ENCODE measurements at regions not wholly inside any gene's neighbourhood (a gene's known extent, or its start where the extent isn't known, plus 50 kb on each side); places are given as distances from the start of the nearest gene placed in this dataset.
A peak's percentile ranks its signal among the peaks of the same experiment; 100 is the strongest.

DNA sequence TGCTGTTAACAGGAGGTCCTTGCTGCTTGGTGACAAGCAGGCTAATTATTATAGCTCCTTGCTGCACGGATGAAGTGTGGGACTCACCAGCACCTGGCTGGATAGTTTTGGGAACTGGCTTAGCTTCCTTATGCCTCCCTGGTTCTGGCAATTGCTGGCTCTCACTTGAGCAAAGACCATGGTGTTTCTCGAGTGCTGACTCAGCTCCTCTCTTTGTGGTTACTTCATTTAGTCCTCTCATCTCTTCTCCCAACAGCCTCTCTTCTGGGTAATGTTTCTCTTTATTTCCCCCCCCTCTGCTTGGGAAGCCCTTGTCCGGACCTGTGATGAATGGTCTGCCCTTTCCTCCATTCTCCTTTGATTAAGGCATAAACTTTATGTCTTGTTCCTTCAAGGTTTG lies 100.4 kb downstream of the CBLL2 start:
- no peak overlapping the region for H3K27ac Mint-ChIP-seq
- no peaks in the 10 kb centered on the region for H3K9me3 Mint-ChIP-seq
- no peaks in the 10 kb centered on the region for H3K36me3 Mint-ChIP-seq
- H3K4me1 Mint-ChIP-seq: no peaks in the 10 kb centered on the region
- H3K27me3 Mint-ChIP-seq: no peaks in the 10 kb centered on the region
- no peak overlapping the region for H3K4me3 Mint-ChIP-seq

DNA sequence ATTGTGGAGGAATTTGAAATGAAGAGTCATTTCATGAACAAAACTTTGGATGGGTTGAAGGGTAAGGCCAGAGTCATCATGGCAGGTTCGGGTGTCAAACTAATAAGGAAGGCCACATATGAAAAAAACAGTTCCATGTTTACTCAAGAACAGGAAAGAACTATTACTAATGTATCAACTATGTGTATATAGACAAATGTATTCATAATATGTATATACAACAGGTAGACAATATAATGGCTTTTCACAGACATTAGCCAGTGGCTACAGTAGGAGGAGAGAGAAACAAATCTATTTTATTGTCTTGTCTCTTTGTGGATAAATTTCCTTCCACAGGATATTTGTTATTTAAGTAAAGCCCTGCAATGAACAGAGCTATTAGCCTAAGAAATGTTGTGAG lies 101.1 kb downstream of the CBLL2 start:
- Mint-ChIP-seq H3K27me3 (no peaks in the 10 kb centered on the region), H3K36me3 (no peaks in the 10 kb centered on the region), H3K9me3 (no peaks in the 10 kb centered on the region), H3K4me3 (no peak overlapping the region), H3K4me1 (no peaks in the 10 kb centered on the region), H3K27ac (no peak overlapping the region)

DNA sequence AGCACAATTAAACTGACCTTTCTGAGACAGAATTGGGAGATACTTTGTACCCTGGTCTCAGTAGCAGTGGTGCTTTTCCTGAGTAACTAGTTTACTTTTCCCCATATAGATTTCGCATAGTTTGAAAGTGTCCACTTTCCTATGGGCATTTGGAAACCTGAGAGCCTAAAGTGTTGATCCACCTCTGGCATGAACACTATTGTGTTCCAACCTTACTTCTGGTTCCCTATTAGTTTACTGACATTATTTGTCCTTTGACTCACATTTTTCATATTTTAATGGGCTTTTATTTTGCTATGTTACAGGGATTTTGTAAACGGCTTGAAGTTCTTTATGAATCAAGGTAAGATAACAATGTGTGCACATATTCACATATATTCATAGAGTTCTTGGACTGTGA lies 103.7 kb downstream of the CBLL2 start:
- H3K36me3 Mint-ChIP-seq: no peaks in the 10 kb centered on the region
- no peak overlapping the region for H3K27ac Mint-ChIP-seq
- no peak overlapping the region for H3K4me3 Mint-ChIP-seq
- no peaks in the 10 kb centered on the region for H3K4me1 Mint-ChIP-seq
- no peaks in the 10 kb centered on the region for H3K9me3 Mint-ChIP-seq
- no peaks in the 10 kb centered on the region for H3K27me3 Mint-ChIP-seq

DNA sequence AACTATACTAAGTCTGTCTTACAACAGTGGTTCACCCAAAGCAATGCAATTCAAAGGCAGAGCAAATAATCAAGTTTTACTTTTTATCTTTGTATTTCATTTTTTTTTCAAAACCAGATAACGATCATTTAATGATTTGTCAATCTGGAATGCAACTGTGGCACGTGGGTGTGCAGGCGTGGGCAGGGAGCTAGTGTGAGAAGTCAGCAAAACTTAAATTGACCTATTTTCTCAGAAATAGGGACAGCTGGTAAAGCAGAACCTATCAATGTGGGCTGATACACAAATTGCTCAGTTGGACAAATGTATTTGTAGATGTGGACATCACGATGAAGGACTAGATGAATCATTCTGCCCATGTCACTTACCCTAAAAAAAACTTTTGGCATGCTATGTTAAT lies 105.6 kb downstream of the CBLL2 start:
- Mint-ChIP-seq H3K4me1 (no peaks in the 10 kb centered on the region), H3K27ac (no peak overlapping the region), H3K27me3 (no peaks in the 10 kb centered on the region), H3K9me3 (peaks cover 0 to 2% (median 0%) of the 10 kb centered on the region in 3 donors), H3K4me3 (no peak overlapping the region), H3K36me3 (no peaks in the 10 kb centered on the region)

DNA sequence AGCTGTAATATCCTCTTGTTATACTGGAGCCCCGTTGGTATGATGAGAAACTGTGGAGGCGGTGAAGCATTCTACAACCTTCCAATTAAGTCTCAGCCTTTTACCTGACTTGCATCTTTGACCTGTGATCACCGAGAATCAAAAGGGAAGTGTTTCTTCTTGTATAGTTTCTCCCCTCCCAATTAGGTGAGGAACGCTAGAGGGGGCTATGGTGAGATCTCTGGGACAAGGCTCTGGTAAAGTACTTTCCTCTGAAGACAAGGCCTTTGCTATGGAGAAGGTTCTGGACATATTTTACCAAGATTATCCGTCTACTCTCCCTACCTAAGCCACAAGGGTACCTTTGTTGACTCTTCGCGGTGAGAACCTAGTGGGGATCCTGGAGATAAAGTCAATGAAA lies 111.3 kb downstream of the CBLL2 start:
- Mint-ChIP-seq H3K4me3 (no peak overlapping the region), H3K4me1 (no peaks in the 10 kb centered on the region), H3K27me3 (no peaks in the 10 kb centered on the region), H3K36me3 (no peaks in the 10 kb centered on the region), H3K27ac (no peak overlapping the region), H3K9me3 (peaks cover 0 to 3% (median 0%) of the 10 kb centered on the region in 3 donors)

DNA sequence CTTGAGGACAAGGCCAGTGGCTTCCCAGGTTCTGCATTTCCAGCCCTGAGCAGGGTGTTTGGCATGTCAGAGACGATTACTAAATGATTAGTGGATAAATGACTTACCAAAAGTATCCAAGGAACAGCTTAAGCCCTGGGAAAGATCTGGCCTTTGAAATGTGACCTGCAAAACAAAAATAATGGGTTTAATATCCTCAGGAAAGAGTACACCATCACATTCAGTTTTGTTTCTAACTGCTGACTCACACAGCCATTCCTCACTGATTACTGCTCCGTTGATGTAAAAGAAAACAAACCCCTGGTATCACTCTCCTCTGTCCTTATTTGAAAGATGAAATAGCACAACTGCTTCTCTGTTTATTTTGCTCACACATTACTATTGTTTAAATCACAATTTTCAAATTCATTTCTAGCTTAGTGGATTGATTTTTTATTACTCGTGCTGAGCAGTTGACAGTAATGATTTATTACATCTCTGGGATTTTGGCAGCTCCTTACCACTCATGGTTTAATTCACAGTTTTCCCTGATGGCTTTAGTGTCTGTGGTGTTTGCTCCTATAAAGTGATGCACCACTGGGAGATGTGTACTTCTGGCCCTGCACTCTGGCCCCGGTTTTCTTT lies 117.0 kb downstream of the CBLL2 start:
- no peak overlapping the region for H3K27ac Mint-ChIP-seq
- H3K4me3 Mint-ChIP-seq: no peak overlapping the region
- H3K4me1 Mint-ChIP-seq: no peaks in the 10 kb centered on the region
- H3K9me3 Mint-ChIP-seq: no peaks in the 10 kb centered on the region
- no peaks in the 10 kb centered on the region for H3K27me3 Mint-ChIP-seq
- no peaks in the 10 kb centered on the region for H3K36me3 Mint-ChIP-seq

DNA sequence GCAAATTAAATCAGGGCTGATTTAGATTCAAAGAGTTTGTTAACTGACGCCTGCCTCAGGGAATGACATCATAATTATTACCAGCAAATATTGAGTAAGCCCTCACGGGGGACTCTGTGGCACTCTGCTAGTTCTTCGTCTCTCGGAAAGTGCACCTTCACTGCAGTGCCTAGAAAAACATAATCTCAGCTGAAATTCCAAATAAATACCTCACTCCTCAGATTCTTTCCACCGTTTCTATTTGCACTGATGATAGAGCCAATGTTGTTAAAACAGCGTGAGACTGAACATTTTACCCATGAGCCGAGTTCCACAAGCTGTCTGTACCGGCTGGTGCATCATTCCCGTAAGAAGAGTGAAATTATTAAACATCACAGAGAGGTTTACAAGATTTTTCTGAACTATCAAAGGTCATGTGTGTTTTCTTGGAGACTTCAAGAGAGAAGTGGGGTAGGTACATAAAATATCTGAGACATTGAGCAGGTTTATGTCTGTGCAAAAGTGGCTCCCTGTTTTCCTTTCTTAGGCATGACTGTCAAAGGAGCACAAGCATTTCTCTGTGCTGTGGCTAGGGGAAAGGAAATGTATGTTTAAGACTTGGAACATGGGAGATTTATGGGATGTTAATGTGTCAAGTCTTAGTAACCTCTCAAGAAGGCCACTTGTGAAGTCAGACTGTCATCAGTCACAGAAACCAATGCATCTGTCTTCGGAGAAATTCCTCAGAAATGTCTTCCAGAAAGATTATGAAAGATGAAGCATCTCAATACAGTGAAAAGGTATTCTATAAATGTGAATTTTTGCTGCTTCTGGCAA lies 119.6 kb downstream of the CBLL2 start:
- Mint-ChIP-seq H3K4me3 (no peak overlapping the region), H3K9me3 (no peaks in the 10 kb centered on the region), H3K36me3 (no peaks in the 10 kb centered on the region), H3K4me1 (no peaks in the 10 kb centered on the region), H3K27ac (no peak overlapping the region), H3K27me3 (no peaks in the 10 kb centered on the region)

DNA sequence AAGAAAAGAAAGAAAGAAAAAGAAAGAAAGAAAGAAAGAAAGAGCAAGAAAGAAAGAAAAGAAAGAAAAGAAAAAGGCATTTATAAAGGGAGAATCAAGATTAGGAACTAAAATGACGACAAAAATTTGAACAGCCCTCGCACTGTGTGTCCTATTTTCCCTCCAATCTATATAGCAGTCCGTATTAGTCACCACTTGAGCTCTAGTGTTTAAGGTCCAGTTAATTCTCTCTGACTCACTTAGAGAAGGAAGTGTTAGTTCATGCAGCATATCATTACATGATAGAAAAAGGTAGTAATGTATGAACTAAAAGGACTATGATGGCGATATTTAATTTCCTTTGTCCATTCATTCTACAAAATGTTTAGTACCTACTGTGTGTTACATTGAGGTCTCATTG lies 122.7 kb downstream of the CBLL2 start:
- H3K36me3 Mint-ChIP-seq: no peaks in the 10 kb centered on the region
- H3K27me3 Mint-ChIP-seq: no peaks in the 10 kb centered on the region
- no peak overlapping the region for H3K4me3 Mint-ChIP-seq
- no peak overlapping the region for H3K27ac Mint-ChIP-seq
- H3K4me1 Mint-ChIP-seq: no peaks in the 10 kb centered on the region
- peaks cover 0 to 1% (median 0%) of the 10 kb centered on the region in 3 donors for H3K9me3 Mint-ChIP-seq

DNA sequence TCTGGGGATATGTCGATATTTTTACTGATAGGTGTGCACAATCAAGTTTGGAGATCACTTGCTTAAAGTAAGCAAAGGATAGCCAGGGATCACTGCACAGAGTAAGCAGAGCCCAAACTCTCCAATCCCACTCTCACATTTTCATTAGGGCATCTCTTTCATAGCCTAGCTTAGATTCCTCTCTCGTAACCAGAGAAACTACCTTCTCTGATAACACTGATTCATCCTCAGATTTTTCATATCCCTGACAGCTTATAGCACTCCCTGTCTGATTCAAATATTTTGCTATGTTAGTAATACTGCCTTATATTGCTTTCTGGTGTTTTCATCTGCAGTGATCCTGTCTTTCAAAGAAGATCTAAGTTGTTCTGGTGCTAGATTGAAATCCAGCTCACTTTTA lies 123.7 kb downstream of the CBLL2 start:
- Mint-ChIP-seq H3K36me3 (no peaks in the 10 kb centered on the region), H3K9me3 (peaks cover 0 to 1% (median 0%) of the 10 kb centered on the region in 3 donors), H3K27me3 (no peaks in the 10 kb centered on the region), H3K27ac (no peak overlapping the region), H3K4me1 (no peaks in the 10 kb centered on the region), H3K4me3 (no peak overlapping the region)

DNA sequence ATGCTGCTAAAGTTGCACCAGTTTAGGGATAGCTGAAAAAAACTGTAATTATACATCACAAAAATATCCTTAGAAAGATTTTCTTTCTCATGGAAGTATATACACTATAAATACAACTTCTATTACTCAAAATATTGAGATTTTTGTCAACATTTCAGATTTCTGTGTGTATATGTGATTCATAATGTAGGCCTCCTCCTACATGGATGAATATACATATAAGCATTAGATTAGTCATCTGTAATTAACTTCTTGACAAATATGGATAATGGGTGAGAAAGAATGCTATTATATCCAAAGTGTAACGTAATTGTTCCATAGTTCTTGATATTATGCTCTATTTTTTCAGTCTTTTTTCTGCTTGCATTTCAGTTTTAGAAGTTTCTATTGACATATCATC lies 124.9 kb downstream of the CBLL2 start:
- Mint-ChIP-seq H3K27me3 (no peaks in the 10 kb centered on the region), H3K36me3 (no peaks in the 10 kb centered on the region), H3K9me3 (peaks cover under 1 to 3% (median under 1%) of the 10 kb centered on the region in 3 donors), H3K27ac (no peak overlapping the region), H3K4me1 (no peaks in the 10 kb centered on the region), H3K4me3 (no peak overlapping the region)

DNA sequence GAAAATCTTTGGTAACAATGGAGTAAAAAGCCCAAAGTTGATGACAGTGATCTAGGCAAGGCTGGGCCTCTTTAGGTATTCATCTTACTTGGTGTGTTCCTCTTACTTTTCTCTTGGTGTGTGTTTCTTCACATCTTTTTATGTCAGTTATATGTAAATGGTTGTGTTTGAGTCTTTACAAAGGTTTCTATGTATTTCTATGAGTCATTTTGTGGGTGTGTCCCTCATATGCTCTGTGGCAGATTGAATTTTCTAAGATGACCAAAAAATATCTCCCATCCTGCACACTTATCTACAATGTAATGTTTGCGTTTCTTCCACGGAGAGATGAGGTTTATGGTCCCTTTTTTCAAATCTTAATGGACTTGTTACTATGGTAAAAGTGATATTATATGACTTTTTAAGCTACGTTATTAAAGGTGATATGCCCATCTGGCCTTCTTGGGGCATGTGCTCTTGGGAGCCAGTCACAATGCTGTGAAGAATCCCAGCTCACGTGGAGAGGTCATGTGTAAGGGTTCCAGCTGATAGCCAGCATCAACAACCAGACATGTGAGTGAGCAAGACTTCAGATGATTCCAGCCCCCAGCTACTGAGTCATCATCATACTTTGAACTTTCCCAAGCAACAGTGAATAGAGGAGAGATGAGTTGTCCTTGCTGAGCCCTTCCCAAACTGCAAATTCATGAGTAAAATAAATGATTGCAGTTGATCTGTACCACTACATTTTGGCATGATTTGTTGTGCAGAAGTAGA lies 126.9 kb downstream of the CBLL2 start:
- Mint-ChIP-seq H3K4me3 (no peak overlapping the region), H3K4me1 (peaks cover 0 to 1% (median 0%) of the 10 kb centered on the region in 3 donors), H3K27ac (peak overlapping the region in 1 of 3 donors; percentile 34), H3K27me3 (no peaks in the 10 kb centered on the region), H3K9me3 (peaks cover 3% of the 10 kb centered on the region in 3 donors), H3K36me3 (no peaks in the 10 kb centered on the region)

DNA sequence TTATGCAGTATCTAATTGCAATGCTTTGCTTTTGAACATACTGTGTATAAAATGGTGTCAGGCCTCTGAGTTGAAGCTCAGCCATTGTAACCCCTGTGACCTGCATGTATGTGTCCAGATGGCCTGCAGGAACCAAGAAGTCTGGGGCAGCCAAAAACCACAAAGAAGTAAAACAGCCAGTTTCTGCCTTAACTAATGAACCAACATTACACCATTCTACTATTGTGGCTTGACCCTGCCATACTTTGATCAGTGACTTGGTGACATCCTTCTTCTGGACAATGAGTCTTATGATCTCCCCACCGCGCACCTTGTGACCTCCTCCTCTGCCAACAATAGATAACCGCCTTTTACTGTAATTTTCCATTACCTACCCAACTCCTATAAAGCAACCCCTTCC lies 131.6 kb downstream of the CBLL2 start:
- Mint-ChIP-seq H3K36me3 (no peaks in the 10 kb centered on the region), H3K27ac (no peak overlapping the region), H3K27me3 (no peaks in the 10 kb centered on the region), H3K4me1 (peaks cover 0 to 2% (median 0%) of the 10 kb centered on the region in 3 donors), H3K9me3 (peaks cover 1 to 5% (median 3%) of the 10 kb centered on the region in 3 donors), H3K4me3 (no peak overlapping the region)

DNA sequence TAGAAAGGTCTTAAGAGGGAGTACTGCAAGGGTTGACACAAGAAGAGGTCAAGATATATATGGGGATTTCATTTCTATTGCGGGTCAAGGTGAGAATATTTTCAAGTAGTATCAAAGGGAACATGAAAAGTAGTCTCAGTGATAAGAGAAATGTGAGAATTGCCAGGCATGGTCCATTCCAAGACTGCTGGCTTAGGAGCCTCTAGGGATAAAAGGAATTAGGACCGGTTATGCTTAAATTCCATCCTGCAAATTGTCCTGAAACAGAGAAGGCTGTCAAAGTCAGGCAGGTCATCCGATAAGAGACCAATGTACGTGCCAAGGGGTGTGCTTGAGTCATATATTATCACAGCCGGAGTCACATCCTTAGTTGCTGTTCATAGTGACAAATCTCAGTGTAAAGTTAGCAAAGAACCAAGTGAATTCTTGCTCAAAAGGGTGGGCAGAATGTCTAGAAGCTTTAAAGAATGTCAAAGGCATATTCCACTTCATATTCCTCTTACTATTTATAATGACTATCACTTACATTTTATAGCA lies 133.6 kb downstream of the CBLL2 start:
- peaks cover 1 to 5% (median 3%) of the 10 kb centered on the region in 3 donors for H3K9me3 Mint-ChIP-seq
- H3K4me3 Mint-ChIP-seq: no peak overlapping the region
- no peak overlapping the region for H3K27ac Mint-ChIP-seq
- H3K36me3 Mint-ChIP-seq: no peaks in the 10 kb centered on the region
- no peaks in the 10 kb centered on the region for H3K27me3 Mint-ChIP-seq
- H3K4me1 Mint-ChIP-seq: peaks cover 0 to 2% (median 0%) of the 10 kb centered on the region in 3 donors

DNA sequence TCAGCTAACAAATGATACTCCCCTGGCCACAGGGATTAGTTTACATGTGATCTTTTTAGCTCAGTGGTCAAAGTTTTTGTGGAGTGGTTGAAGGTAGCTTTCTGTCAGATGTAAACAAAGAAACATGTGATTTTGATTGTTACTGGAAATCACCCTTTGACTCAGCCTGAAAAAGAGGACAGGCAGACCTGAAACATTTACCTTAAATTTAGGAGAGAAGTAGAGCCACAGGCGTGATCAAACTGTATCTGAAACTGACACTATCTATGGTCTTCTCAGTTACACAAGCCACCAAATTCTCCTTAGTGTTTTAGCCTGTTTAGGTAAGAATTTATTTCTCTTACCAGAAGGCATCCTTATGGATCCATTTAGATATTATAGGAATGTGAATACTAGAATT lies 136.7 kb downstream of the CBLL2 start:
- Mint-ChIP-seq H3K4me3 (no peak overlapping the region), H3K36me3 (no peaks in the 10 kb centered on the region), H3K27ac (no peak overlapping the region), H3K27me3 (no peaks in the 10 kb centered on the region), H3K4me1 (peaks cover 0 to 2% (median 0%) of the 10 kb centered on the region in 3 donors), H3K9me3 (peaks cover 0 to 1% (median 0%) of the 10 kb centered on the region in 3 donors)
